ENCODE measurements at regions not wholly inside any gene's neighbourhood (a gene's known extent, or its start where the extent isn't known, plus 50 kb on each side); places are given as distances from the start of the nearest gene placed in this dataset.

- Histone ChIP-seq H2AFZ (ENCODE audit: control insufficient read depth, low read length) (no peak overlapping the region), H3K36me3 (ENCODE audit: control insufficient read depth in 2 of 2, extremely low read depth in 1 of 2, insufficient read depth in 2 of 2, low read length in 2 of 2) (no peaks in the 10 kb centered on the region), H3K4me3 (ENCODE audit: control insufficient read depth in 2 of 3, extremely low read depth in 1 of 3, insufficient read depth in 2 of 3, low read depth in 1 of 3, low read length in 3 of 3) (no peak overlapping the region), H3K4me2 (ENCODE audit: control insufficient read depth, extremely low read depth, insufficient read depth, low read depth, low read length) (no peak overlapping the region), H4K20me1 (ENCODE audit: control insufficient read depth, extremely low read depth, insufficient read depth, low read length) (no peaks in the 10 kb centered on the region), H3K9ac (ENCODE audit: control insufficient read depth, extremely low read depth, insufficient read depth, low read length) (no peak overlapping the region), H3K9me3 (ENCODE audit: control insufficient read depth, low read depth, low read length) (no peaks in the 10 kb centered on the region), H3K4me1 (ENCODE audit: control insufficient read depth, extremely low read depth, insufficient read depth, low read length) (no peaks in the 10 kb centered on the region), H3K27me3 (ENCODE audit: control insufficient read depth, extremely low read depth, insufficient read depth, low read length) (peaks cover 4% of the 10 kb centered on the region), H3K9me1 (ENCODE audit: control insufficient read depth, extremely low read depth, insufficient read depth, low read length) (no peaks in the 10 kb centered on the region), H3K27ac (ENCODE audit: control insufficient read depth, insufficient read depth, low read length) (no peak overlapping the region), H3K79me2 (ENCODE audit: control insufficient read depth, insufficient read depth, low read length) (no peaks in the 10 kb centered on the region)
- TF ChIP-seq EZH2 (IDR thresholded peaks at IDR 0.05; ENCODE audit: low read length) (no peak), CTCF (optimal IDR thresholded peaks at IDR 0.05 in 1 of 3, IDR thresholded peaks at IDR 0.05 in 1 of 3, conservative IDR thresholded peaks at IDR 0.05 in 1 of 3; ENCODE audit: extremely low read depth in 1 of 3, insufficient read depth in 2 of 3, low read length in 3 of 3) (no peak)
- DNase-seq (ENCODE audit: low read depth, low spot score) (no peak), FAIRE-seq (no peak)
- dilution Hi-C loops (cut with MboI; ENCODE audit: extremely low pct_ligation_motif_present, low sequenced_read_pairs): no loop called here
These were observed 195.7 kb upstream of the TBL1X start for GRCh38 chrX:9269134-9269533.

GRCh38 chrX:9271789-9272525 is 192.9 kb upstream of the TBL1X start:
- H3K9ac ChIP-seq (ENCODE audit: control insufficient read depth, extremely low read depth, insufficient read depth, low read length): no peak overlapping the region
- H3K27ac ChIP-seq (ENCODE audit: control insufficient read depth, insufficient read depth, low read length): no peak overlapping the region
- H2AFZ ChIP-seq (ENCODE audit: control insufficient read depth, low read length): no peak overlapping the region
- DNase-seq (ENCODE audit: low read depth, low spot score) (no peak), FAIRE-seq (no peak)
- H3K9me1 ChIP-seq (ENCODE audit: control insufficient read depth, extremely low read depth, insufficient read depth, low read length): no peaks in the 10 kb centered on the region
- no peak overlapping the region for H3K4me2 ChIP-seq (ENCODE audit: control insufficient read depth, extremely low read depth, insufficient read depth, low read depth, low read length)
- TF ChIP-seq EZH2 (IDR thresholded peaks at IDR 0.05; ENCODE audit: low read length): no peak
- no peak for TF ChIP-seq CTCF (optimal IDR thresholded peaks at IDR 0.05 in 1 of 3, IDR thresholded peaks at IDR 0.05 in 1 of 3, conservative IDR thresholded peaks at IDR 0.05 in 1 of 3; ENCODE audit: extremely low read depth in 1 of 3, insufficient read depth in 2 of 3, low read length in 3 of 3)
- H3K36me3 ChIP-seq (ENCODE audit: control insufficient read depth in 2 of 2, extremely low read depth in 1 of 2, insufficient read depth in 2 of 2, low read length in 2 of 2): no peaks in the 10 kb centered on the region
- H3K9me3 ChIP-seq (ENCODE audit: control insufficient read depth, low read depth, low read length): no peaks in the 10 kb centered on the region
- H3K79me2 ChIP-seq (ENCODE audit: control insufficient read depth, insufficient read depth, low read length): no peaks in the 10 kb centered on the region
- H4K20me1 ChIP-seq (ENCODE audit: control insufficient read depth, extremely low read depth, insufficient read depth, low read length): no peaks in the 10 kb centered on the region
- no peaks in the 10 kb centered on the region for H3K4me1 ChIP-seq (ENCODE audit: control insufficient read depth, extremely low read depth, insufficient read depth, low read length)
- peaks cover 4% of the 10 kb centered on the region for H3K27me3 ChIP-seq (ENCODE audit: control insufficient read depth, extremely low read depth, insufficient read depth, low read length)
- dilution Hi-C loops (cut with MboI; ENCODE audit: extremely low pct_ligation_motif_present, low sequenced_read_pairs): no loop called here
- no peak overlapping the region for H3K4me3 ChIP-seq (ENCODE audit: control insufficient read depth in 2 of 3, extremely low read depth in 1 of 3, insufficient read depth in 2 of 3, low read depth in 1 of 3, low read length in 3 of 3)

Data from keratinocyte (primary cell).